T-helper 2 cell treated with Interferon-gamma antibody and Interleukin-4, amounts not matched to agents 100 ng/mL and 5 ng/mL, for 36 hours (primary cell): ENCODE measurements at regions not wholly inside any gene's neighbourhood (a gene's known extent, or its start where the extent isn't known, plus 50 kb on each side); places are given as distances from the start of the nearest gene placed in this dataset.
"Not testable (repeated sequence)": the region's sequence is repeated elsewhere in the genome, so short reads cannot be mapped to it uniquely, and the experiment has no call there.

Experiments
- intact Hi-C: fragments of 100-400 bp; cut with micrococcal nuclease; formaldehyde crosslinking; loops from one replicate; pipeline ENCODE4 v1.15.1; 2023

DNA sequence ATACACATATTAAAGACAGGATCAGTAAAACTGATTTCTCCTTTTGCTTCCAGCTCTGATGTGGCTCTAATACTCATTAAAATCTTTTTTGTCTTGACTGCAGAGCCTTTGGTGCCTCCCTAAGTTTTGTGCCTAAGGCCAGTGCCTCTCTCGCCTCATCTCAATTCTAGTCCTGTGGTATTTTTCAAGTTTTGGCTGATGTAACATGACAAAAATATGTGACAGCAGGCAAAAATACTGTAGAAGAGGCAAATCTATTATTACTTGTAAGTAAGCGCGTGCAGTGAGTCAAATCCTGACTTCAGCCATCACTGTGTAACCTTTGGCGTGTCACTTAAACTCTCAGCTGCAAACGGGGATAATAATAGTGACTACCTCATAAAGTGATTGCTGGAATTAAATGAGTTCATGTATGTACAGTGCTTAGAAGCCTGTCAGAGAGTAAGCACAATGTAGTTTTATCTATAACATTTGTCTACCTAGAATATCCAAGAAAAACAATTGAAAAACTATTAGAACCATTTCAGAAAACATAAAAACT is 74.0 kb downstream of the MAB21L3 start:
- intact Hi-C loops: no loop called here

DNA sequence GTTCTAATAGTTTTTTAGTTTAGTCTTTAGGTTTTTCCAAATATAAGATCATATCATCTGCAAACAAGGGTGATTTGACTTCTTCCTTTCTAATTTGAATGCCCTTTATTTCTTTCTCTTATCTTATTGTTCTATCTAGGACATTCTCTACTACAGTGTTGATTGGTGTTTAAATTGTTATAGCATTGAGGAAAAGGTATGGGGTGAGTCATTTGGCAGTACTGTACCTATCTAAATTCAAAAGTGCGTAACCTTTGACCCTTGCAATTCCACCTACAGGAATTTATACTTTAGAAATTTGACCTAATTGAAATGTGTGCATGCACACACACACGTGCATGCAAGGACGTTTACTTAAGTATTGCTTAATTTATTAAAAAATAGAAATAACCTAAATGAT is 78.3 kb downstream of the MAB21L3 start:
- intact Hi-C loops: no loop called here

DNA sequence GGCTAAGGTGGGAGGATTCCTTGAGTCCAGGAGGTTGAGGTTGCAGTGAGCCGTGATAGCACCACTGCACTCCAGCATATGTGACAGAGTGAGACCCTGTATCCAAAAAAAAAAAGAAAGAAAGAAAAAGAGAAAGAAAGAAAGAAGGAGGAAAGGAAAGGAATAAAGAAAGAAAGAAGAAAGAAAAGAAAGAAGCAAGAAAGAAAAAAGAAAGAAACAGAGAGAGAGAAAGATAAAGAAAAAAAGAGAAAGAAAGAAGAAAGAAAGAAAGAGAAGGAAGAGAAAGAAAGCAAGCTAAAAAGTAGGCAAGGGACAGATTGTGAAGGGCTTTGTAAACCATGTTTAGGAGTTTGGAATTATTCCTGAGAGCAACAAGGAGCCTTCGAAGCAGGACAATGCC is 80.1 kb downstream of the MAB21L3 start:
- intact Hi-C loops: no loop called here

DNA sequence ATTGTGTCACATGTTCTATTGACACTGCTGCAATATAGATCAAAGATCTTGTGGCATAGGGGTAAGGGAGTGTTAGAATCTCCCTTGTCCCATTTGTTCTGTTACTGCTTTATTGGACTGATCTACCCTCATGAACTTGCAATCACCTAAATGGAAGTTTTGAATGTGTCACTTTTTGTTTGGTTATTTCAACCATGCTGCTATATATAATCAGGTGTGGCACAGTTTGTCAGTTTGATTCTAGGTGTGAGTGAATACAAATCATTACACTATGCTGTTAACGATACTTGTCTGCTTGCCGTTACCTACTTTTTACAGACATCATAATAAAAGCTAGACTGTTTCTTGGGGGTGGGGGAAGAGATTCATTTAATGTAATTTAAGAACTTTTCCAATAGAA is 82.6 kb downstream of the MAB21L3 start:
- intact Hi-C loops: no loop called here

DNA sequence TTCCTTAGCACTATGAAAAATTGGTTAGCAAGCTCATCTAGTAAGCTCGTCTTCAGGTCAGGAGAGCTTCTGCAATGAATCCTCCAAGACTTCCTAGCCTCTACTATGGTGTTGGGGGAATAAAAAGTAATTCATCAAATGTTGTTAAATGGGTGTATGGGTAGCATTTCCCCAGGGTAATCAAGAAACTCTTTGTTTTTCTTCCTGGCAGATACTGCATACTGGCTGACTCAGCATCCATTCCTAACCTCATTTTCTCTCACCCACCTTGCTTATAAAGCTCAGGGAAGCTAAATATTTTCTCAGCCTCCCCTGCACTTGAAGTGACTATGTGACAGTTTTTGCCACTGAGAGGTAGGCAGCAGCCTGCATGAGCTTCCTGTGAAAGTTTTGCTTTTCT is 83.4 kb downstream of the MAB21L3 start:
- intact Hi-C loops: no loop called here

DNA sequence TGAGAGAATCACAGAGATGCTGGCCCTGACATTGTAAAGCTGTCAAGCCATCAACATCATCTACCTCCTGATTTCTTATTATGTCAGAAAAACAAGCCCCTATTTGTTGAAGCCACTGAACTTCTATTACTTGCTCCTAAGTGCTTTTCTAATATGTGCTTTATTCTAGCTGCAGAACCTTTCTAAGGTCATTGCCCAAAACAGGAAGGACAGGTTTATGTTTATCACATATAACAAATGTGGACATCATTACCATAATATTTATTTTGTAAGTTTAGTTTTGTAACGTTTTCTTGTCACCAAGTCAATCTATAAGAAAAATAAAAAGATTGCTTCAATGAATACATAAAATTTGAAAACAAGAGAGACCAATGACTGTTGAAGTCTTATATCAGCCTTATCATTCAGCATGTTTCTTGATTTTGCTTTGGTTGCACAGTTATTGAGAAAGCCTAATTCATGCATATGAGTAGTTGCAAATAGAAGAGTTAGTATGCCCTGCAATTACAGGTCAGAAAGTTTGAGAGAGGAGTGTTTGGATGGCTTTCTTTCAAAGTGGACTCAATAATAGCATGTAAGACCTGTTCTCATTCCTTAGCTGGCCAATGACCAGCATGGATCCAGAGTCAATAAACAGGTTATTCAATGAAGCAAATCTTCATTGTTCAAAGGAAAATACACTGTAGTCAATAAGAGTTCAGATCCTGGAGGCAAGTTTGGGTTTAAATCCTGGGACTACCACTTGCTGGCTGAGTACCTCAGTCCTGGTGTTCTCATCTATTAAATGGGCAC is 84.1 kb downstream of the MAB21L3 start:
- intact Hi-C loops: no loop called here

DNA sequence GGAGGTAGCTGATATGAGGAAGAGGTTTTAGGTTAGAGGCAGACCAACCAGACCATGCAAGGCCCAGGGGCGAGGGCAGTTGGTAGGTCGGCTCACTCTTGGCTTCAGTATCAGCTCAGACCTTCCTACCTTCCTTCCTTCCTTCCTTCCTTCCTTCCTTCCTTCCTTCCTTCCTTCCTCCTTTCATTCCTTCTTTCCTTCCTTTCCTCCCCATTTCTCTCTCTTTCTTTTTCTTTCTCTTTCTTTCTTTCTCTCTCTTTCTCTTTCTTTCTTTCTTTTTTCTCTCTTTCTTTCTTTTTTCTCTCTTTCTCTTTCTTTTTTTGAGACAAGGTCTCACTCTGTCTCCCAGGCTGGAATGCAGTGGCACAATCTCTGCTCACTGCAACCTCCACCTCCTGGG is 89.1 kb downstream of the MAB21L3 start:
- intact Hi-C loops: not testable (repeated sequence)

DNA sequence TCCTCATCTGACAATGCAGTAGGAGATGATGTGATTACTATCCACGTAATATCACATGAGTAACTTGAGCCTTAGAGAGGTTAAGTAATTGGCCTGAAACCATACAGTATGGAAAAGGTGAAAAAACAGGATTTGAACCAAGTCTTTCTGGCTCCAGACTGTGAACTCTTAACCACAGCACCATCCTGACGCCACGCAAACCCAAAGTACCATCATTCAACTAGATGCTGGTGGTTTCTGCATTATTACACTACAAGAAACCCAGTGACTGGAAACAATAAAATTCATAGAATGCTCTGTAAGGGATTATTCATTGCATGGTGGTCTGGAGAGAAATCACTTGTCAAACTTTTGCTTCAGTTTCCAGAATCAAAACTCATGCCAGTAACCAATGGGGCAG is 90.7 kb downstream of the MAB21L3 start:
- intact Hi-C loops: no loop called here

DNA sequence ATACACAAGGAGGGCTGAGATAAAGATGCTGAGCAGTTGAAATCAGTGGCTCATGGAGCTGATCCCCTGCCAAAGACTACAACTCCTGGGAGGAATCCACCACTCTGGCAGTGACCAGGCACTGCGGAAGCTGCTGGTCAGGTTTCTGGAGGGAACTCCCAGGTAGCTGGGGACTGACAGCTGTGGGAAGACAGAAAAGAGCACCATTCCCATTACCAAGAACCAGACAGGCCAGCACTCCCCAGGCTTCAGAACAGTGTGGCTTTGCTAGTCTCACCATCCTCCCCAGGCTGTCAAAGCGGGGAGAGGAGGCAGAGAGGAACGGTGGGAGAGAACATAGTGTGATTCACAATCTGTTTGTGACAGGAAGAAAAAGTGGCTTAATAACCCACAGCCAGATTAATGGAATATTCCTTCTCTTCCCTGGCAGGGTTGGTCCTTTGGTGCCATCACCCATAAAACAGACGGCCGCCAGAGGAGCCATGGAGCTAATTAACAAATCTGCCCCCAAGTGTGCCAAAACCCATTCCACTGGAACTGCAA is 92.1 kb downstream of the MAB21L3 start:
- intact Hi-C loops: no loop called here

DNA sequence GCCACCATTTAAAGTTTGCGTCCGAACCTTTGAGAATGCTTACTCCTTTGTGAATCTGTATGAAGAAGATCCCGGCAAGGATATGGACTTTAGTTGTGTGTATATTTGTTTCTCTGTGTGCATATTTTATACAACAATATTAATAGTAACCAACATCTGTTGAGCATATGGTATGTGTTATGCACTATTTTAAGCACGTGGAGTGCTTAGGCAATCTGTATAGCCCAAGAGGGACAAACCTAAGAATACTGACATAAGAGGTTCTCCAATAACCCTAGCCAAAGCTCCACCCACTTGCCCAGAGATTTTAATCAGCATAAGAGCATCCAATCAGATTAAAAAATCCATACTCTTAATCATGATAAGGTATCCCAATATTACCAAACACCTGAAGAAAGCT is 92.7 kb downstream of the MAB21L3 start:
- intact Hi-C loops: no loop called here

DNA sequence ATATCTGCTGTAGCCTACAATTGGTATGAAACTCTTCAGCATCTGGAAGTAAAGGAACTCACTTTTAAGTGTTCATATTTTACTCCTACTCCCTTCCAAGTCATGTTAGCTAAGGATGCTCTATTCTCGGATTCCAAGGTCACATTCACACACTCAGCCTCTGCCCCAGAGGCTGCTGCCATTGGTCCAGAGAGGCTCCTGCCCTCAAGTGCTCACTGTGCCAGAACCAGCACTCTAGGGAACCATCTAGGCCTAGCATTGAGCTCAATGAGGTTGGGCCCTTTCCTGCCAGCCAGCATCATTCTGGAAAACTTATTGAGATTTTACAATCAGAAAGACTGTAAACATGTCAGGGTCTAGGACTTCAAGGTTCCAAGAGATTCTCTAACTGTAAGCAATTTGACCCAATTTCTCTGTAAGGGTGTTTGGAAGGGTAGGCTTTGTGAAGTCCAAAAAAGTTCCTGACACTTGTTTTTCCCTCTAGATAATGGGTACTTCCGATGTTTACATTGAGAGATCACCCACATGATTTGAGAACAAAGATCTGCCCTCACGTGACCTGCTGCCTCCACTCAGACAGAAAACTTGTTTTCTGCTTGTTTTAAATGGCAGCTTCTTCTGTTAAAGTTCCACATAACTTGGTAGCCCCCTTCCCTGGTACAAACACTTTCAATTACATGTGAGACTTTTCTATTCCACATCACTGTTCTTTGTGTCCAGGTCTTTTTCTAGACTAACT is 94.9 kb downstream of the MAB21L3 start:
- intact Hi-C loops: no loop called here

DNA sequence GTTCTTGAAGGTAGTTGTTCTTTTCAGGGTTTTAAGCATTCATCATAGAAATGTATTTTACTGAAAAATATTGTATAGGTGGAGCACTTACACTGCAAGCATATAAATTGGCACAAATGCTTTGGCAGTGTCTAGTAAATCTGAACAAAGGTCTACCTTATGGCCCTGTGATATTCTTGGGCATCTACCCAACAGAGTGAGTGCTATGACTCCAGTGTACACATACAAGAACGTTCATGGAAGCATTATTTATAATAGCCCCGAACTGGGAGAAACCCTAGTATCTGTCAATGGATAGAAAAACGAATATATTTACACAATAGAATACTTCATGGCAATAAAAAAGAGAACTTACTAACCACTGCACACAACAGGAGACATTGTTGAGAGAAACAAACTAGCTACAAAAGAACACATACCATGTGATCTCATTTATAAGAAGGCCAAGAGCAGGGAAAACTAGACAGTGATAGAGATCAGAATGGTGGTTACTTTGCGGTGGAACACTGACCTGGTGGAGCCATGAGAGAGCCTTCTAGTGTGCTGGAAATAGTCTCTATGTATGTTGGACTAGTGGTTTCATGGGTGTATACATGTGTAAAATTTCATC is 96.0 kb downstream of the MAB21L3 start:
- intact Hi-C loops: no loop called here

DNA sequence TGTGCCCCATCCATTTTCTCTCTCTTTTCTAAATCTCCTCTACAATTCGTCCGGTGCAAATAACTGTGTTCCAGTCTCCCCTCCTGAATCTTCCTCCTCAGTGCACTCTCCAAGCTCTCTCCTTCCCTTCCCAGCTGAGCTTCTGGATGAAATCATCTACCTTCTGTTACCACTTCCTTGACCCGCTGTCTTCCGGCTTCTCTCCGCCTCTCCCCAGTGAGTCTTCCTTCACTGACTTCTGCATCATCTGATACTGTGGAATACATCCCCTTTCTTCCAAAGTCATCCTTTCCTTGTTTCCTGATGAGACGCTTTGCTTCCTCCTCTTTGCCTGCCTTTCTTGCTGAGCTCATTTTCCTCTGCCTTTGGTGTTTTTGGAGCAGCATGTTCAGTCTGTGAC is 96.9 kb downstream of the MAB21L3 start:
- intact Hi-C loops: no loop called here

DNA sequence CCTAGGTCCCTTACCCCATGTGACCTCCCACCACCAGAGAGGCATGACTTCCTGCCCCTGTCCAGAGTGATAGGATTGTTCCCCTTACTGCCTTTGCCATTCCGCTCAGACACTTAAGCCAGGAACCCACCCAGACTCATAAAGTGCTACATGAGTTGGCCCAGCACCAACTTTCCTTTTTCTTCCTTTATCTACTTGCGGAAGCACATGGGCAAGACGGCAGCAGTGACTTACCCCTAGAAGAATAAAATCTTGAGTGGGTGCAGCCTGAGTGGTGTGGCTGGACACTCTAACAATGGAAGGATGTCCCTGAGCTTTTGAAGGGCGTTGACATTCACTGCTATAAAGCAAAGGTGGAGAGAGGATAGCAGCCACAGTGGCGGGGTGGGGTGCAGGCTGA is 100.1 kb downstream of the MAB21L3 start:
- intact Hi-C loops: no loop called here

DNA sequence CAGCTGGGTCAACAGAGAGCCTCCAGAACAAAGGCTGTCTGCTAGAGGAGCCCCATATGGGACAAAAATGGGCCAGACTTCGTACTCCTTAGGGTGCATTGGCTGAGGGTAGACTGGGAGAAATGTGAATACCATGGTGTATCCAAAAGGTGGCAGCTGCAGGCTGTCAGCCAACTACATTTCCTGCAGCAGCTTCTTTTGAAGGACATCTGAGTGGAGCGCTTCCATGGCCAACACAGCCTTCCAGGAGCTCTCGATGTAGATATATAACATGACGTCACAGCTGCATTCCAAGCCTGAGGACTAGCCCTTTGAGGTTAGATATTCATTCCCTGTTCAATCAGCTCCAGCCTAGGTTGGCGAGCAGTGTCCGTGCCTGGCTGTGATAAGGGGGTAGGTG is 107.7 kb downstream of the MAB21L3 start:
- intact Hi-C loops: no loop called here

DNA sequence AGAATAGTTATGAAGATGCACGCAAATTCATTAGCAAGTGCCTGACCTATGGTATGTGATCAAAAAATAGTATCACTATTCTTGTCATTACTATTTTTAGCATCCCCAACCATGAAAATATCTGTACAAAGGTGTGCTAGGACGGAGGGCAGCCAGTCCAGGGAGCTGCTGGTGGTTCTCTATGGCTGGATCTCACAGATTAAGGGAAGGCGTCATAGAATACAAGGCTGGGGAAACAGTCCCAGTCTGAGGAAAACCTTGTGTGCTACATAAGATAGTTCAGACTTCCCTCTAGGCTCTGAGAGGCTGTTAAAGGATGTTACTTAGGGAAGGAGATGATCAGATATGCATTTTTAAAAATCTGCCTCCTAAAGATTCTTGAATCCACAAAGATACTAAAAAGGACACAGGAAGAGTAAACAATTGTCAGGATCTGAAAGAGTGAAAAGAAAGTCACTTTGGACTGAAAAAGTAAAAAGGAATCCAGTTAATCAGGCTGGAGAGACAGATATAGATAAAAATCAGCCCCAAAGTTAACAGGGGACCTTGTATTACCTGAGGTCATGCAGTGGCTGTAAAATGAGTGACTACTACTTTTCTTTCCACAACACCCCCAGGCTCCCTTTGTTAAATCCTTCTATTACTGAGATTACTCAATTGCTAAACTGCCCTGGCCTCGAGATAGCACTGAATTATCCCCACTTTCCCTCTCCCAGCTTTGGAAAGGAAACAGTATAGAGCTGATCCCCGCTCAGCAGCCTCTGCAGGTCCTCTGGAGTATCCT is 108.6 kb downstream of the MAB21L3 start:
- intact Hi-C loops: no loop called here

DNA sequence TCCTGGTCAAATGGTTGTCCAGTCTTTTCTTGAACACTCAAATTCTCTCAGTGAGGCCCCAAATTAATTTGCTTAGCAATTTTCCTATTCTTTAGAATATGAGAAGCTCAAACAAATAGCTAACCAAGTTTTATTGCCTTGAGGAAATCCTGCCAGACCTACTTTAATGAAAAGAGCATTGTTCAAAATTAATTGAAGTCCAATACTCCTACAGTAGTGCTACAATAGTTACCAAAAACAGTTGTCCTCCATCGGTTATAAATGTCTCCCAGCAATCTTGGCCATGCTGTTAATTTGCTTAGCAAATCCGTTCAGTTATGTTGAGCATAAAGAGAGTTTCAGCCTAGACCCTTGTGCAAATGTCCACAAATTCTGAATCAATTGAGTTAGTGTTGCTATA is 112.9 kb downstream of the MAB21L3 start:
- intact Hi-C loops: no loop called here

DNA sequence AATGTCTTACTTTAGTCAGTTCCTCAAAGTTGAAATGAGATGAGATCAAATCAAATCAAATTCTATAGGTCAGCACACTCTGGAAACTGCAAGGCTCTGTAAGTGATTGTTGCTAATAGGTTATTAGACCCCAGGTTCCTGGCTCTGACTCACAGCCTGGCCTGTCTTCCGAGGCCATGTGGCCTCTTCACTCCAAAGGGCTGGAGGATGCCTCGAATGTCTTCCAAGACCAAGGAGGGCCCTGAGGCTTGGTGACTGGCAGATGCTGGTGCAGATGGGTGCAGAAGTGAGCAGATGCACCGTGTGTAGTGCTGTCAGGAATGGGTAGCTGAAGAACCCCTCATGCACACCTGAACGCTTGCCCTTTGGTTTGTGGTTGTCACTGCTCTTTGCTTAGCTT is 113.4 kb downstream of the MAB21L3 start:
- intact Hi-C loops: no loop called here

DNA sequence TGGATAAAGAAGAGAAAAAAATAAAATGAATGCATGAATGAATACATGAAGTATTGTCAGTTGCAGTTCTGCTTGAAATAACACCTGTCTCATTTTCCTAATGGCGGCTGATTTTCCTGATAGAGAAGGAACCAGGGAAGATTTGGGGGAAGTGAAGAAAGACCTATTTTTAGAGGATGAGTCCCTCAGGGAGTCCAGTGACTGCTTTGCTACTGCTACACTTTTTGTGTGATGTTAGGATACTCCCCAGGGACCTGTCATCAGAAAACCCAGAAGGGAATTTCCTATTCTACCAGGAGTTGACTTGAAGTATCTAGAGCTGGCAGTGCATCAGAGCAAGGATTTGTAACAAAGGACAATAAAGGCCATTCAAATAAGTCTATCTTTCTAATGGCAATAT is 114.8 kb downstream of the MAB21L3 start:
- intact Hi-C loops: no loop called here

DNA sequence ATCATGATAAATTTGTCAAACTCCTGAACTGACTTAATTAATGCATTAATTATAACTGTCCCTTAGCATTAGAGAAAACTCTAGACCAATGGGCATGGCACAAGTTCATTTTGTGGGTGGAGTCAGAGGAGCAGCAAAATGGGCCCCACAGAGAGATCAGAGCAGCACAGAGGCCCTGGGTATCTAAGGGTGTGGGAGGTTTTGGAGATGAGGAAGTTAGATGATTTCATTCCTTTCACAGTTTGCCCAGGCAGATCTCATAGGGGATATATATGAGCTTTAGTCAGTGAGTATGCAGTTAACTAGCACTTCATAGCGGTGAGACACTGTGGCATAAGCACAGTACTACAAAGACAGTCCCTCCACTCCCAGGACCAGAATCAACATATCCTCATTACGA is 117.3 kb downstream of the MAB21L3 start:
- intact Hi-C loops: no loop called here

DNA sequence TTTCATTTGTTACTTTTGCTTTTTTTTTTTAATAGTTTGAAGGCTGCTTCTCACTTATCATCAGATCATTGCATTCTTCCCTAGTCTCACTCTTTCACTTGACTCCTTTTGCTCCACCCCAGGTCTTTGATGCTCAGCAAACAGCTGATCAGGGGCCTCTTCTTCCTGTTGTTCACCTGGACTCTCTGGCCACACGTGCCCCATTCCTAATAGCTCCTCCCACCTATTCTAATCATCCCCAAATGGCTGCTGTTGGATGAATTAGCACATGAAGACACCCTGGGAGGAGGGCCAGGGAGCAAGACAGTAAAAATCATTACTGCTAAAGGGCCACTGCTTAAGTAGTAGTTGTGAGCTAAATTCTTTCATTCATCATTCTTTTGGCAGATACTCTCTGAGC is 119.5 kb downstream of the MAB21L3 start:
- intact Hi-C loops: no loop called here
